ENCODE measurements at regions not wholly inside any gene's neighbourhood (a gene's known extent, or its start where the extent isn't known, plus 50 kb on each side); places are given as distances from the start of the nearest gene placed in this dataset.

DNA sequence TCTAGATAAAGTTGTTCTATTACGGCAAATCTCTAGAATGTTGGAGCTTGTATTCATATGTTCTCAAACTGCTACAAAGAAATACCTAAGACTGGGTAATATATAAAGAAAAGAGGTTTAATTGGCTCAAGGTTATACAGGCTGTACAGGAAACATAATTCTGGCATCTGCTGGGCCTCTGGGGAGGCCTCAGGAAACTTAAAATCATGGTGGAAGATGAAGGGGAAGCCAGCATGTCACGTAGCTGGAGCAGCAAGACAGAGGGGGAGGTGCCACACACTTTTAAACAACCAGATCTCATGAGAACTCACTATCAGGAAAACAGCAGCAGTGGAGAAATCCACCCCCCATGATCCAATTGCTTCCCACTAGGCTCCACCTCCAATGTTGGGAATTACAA, 390.4 kb upstream of the ADGRL4 start:
- Histone ChIP-seq H3K4me1 (no peaks in the 10 kb centered on the region), H3K27me3 (no peaks in the 10 kb centered on the region), H3K36me3 (no peaks in the 10 kb centered on the region), H3K4me3 (no peak overlapping the region), H3K27ac (no peak overlapping the region), H3K9me3 (no peaks in the 10 kb centered on the region)
- ATAC-seq, result no peak
- no peak for TF ChIP-seq POLR2A (IDR thresholded peaks at IDR 0.05)
- no peak for TF ChIP-seq CTCF (IDR thresholded peaks at IDR 0.05 in 4 of 5, conservative IDR thresholded peaks at IDR 0.05 in 1 of 5)
- DNase-seq, result no peak
- in situ Hi-C loops (cut with MboI; ENCODE audit: low sequenced_read_pairs in 4 of 4) (no loop called here), intact Hi-C loops (cut with DNase I; ENCODE audit: low total_unique reads) (no loop called here)

DNA sequence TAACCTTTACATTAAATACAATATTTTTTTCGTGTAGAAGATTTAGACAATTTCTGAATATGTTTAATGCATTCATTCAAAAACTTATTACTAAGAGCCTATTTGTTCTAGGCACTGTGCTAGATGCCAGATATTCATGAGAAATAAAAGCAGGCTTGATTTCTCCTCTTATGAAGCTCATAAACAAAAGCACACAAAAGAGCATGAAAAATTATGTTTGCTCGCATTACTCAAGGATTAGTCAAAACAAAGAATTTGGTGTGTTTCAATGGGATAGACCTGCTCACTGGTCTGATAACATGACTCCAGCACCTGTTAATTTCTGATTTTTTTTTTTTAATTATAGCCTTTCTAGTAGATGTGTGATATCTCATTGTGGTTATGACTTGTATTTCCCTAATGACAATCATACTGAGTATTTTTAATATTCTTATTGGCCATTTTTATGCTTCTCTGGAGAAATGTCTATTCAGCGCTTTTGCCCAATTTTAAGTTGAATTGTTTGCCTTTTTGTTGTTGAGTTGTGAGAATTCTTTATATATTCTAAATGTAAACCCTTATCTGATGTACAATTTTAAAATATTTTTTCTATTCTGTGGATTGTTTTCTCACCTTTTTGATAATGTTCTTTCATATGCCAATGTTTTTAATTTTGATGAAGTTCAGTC, 382.3 kb upstream of the ADGRL4 start:
- ATAC-seq (no peak), DNase-seq (no peak)
- no peaks in the 10 kb centered on the region for H3K27me3 ChIP-seq
- TF ChIP-seq POLR2A (IDR thresholded peaks at IDR 0.05) (no peak), CTCF (IDR thresholded peaks at IDR 0.05 in 4 of 5, conservative IDR thresholded peaks at IDR 0.05 in 1 of 5) (no peak)
- no peaks in the 10 kb centered on the region for H3K4me1 ChIP-seq
- no peak overlapping the region for H3K27ac ChIP-seq
- no peaks in the 10 kb centered on the region for H3K36me3 ChIP-seq
- no peak overlapping the region for H3K4me3 ChIP-seq
- intact Hi-C loops (cut with DNase I; ENCODE audit: low total_unique reads), result no loop called here
- in situ Hi-C loops (cut with MboI; ENCODE audit: low sequenced_read_pairs in 4 of 4), result no loop called here
- H3K9me3 ChIP-seq, result no peaks in the 10 kb centered on the region

GRCh38 chr1:79386730-79387129, 380.2 kb upstream of the ADGRL4 start:
- DNase-seq (no peak), ATAC-seq (no peak)
- Histone ChIP-seq H3K4me1 (no peaks in the 10 kb centered on the region), H3K9me3 (no peaks in the 10 kb centered on the region), H3K27ac (no peak overlapping the region), H3K27me3 (no peaks in the 10 kb centered on the region), H3K36me3 (no peaks in the 10 kb centered on the region), H3K4me3 (no peak overlapping the region)
- intact Hi-C loops (cut with DNase I; ENCODE audit: low total_unique reads), result no loop called here
- TF ChIP-seq CTCF (IDR thresholded peaks at IDR 0.05 in 4 of 5, conservative IDR thresholded peaks at IDR 0.05 in 1 of 5), result no peak
- no peak for TF ChIP-seq POLR2A (IDR thresholded peaks at IDR 0.05)
- in situ Hi-C loops (cut with MboI; ENCODE audit: low sequenced_read_pairs in 4 of 4), result no loop called here

DNA sequence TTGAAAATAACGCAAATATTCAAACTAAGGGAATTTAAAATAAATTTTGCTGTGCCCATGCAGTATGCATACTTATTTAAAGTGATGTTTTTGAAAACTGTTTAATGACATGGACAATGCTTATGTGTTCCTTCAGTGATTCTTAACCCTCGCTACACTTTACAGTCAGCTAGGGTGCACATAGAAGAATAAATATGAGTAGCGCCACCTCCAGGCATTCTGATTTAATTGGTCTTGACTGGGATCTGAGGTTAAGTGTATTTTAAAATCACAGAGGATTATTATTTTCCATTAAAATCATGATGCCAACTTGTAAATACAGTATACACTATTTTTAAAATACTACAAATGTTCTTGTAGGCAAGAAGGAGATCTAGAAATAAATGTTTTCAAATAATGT, 373.5 kb upstream of the ADGRL4 start:
- Histone ChIP-seq H3K4me3 (no peak overlapping the region), H3K4me1 (no peaks in the 10 kb centered on the region), H3K9me3 (no peaks in the 10 kb centered on the region), H3K27ac (no peak overlapping the region), H3K36me3 (no peaks in the 10 kb centered on the region), H3K27me3 (no peaks in the 10 kb centered on the region)
- no peak for ATAC-seq
- no peak for TF ChIP-seq POLR2A (IDR thresholded peaks at IDR 0.05)
- TF ChIP-seq CTCF (IDR thresholded peaks at IDR 0.05 in 4 of 5, conservative IDR thresholded peaks at IDR 0.05 in 1 of 5), result no peak
- intact Hi-C loops (cut with DNase I; ENCODE audit: low total_unique reads) (no loop called here), in situ Hi-C loops (cut with MboI; ENCODE audit: low sequenced_read_pairs in 4 of 4) (no loop called here)
- no peak for DNase-seq

GRCh38 chr1:79376106-79376505, 369.6 kb upstream of the ADGRL4 start:
- DNase-seq, result no peak
- intact Hi-C loops (cut with DNase I; ENCODE audit: low total_unique reads), result no loop called here

More at GRCh38 chr1:79376106-79376505, 369.6 kb upstream of the ADGRL4 start:
- Histone ChIP-seq H3K27ac (no peak overlapping the region), H3K36me3 (no peaks in the 10 kb centered on the region), H3K9me3 (no peaks in the 10 kb centered on the region), H3K4me1 (no peaks in the 10 kb centered on the region), H3K4me3 (no peak overlapping the region), H3K27me3 (no peaks in the 10 kb centered on the region)
- in situ Hi-C loops (cut with MboI; ENCODE audit: low sequenced_read_pairs in 4 of 4), result no loop called here
- ATAC-seq, result no peak
- TF ChIP-seq POLR2A (IDR thresholded peaks at IDR 0.05) (no peak), CTCF (IDR thresholded peaks at IDR 0.05 in 4 of 5, conservative IDR thresholded peaks at IDR 0.05 in 1 of 5) (no peak)
